ENCODE measurements at regions not wholly inside any gene's neighbourhood (a gene's known extent, or its start where the extent isn't known, plus 50 kb on each side); places are given as distances from the start of the nearest gene placed in this dataset.
A peak's percentile ranks its signal among the peaks of the same experiment; 100 is the strongest.
"Not testable (repeated sequence)": the region's sequence is repeated elsewhere in the genome, so short reads cannot be mapped to it uniquely, and the experiment has no call there.

DNA sequence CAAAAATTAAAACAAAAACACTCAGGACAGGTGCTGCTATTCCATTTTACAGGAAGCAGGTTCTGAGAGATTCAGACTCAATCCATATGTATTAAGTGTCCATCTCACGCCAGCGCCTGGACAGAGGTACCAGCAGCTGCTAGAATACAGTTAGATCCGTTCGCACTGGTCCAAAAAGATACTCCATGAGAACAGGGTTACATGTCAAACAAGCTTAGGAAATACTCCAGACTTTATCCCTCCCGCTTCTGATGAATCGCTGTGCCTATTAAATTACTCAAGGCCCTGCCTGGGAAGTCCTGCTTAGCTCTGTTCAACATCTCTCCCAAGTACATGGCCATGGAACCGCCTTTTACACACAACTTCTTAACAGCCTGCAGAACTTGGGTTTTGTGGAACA is 50.2 kb upstream of the SLC35C1 start:
- DNase-seq, result peak; percentile 68

DNA sequence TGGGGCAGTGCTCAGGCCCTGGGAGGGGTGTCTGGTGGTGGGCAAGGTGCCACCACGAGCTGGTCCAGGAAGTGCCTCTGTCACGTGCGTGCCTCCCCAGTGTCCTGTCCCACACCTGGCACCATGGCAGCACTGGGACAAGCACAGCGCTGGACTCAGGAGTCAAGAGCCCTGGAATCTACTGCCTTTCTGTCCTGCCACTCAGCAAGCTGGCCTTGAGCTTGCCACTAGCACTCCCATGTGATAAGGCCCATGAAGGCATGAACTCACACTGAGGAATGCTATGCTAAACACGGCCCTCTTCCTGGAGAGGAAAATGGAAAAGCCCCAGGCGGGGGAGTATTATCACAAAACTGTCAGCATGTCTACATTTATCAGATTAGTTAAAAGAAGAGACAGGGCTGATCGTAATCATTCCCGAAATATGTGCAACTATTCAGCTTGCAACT is 50.7 kb upstream of the SLC35C1 start:
- no peak for DNase-seq

DNA sequence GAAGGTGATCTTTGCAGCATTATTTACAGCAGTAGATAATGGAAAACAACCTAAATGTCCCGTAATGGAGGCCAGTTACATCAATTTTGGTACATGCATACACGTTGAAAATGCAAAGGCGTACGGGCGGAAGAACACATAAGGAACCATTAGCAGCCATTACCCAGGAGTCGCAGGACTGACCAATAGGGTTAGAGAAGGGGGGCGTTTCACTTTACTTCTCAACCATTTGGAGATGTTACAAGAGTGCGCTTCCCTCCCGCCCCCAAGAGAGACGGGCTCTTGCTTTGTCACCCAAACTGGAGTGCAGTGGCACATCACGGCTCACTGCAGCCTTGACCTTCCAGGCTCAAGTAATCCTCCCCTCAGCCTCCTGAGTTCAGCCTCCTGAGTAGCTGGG is 52.8 kb upstream of the SLC35C1 start:
- no peak for DNase-seq

DNA sequence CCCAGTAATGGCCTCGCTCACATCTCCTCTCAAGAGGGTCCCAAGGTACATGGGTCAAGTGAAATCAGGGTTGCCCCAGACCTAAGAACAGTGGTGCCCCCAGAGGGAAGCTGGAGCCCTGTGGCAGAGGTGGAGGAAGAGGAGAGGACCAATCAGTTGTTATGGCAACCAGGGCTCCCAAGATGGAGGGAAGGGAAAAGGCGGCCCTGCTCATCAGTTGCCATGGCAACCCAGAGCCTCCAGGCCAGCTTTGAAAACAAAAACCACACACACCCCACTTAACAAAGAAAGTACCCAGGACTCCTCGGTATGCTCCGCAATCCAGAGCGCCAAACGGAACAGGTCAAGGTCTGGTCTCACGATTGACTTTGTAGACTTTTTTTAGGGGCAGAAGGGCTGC is 53.5 kb upstream of the SLC35C1 start:
- DNase-seq, result no peak

DNA sequence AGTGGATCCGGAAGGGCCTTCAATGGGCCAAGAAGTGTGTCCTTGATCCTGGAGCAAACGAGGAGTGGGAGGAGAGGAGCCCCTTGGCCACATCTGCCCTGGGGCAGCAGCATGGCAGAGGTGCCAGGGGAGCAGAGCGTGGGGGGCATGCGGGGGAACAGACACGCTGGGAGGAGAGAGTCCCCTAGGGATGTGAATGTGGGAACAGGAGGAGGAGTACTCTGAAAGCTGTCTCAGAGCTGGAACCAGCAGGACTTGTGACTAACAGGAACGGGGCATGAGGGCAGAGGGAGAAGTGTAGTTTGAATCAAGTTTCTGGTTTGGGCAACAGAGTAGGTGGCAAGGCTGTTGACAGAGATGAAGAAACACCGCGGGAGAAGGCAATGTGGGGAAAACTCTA is 54.5 kb upstream of the SLC35C1 start:
- no peak for DNase-seq

DNA sequence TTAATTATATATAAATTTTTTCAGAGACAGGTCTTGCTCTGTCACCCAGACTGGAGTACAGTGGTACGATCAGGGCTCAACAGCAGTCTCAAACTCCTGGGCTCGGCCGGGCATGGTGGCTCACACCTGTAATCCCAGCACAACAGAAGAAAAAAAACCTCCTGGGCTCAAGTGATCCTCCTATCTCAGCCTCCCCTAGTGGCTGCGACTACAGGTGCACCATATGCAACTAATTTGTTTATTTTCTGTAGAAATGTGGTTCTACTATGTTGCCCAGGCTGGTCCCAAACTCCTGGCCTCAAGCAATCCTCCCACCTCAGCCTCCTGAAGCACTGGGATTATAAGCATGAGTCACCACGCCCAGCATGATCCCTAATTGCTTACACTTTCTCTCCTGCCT is 56.1 kb upstream of the SLC35C1 start:
- DNase-seq, result no peak

DNA sequence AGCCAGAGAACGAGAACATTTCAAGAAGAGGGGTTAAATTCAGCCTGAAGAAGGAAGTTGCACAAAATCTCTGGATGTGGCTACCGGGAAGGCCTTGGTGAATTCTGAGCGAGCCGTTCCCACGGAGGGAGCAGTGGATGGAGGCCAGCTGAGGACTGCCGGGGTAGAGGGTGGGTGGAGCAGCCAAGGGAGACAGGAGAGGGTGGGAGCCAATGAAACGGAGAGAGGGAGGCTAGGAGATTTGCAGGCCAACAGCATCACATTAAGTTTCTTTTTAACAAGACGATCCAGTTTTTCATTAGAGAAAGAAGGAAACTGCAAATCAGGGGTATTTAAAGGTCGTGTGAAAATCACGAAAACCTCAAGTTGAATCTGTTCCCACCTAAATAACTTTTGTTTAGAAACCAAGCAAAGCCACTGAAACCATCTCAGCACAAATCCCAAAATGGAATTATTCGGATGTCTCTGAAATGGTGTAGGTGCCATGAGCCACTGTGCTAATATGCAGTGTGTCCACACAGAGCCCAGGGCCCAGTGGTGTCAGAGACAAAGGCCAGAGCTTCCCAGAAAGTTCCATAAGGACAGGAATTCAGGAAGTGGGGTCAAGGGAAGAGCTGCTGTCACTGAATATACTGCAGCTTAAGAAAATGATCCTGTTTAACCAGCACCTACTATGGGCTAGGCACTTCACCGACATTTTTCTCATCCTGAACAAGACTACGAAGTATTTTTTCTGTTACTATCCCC is 59.7 kb upstream of the SLC35C1 start:
- peak; percentile 66 for DNase-seq

DNA sequence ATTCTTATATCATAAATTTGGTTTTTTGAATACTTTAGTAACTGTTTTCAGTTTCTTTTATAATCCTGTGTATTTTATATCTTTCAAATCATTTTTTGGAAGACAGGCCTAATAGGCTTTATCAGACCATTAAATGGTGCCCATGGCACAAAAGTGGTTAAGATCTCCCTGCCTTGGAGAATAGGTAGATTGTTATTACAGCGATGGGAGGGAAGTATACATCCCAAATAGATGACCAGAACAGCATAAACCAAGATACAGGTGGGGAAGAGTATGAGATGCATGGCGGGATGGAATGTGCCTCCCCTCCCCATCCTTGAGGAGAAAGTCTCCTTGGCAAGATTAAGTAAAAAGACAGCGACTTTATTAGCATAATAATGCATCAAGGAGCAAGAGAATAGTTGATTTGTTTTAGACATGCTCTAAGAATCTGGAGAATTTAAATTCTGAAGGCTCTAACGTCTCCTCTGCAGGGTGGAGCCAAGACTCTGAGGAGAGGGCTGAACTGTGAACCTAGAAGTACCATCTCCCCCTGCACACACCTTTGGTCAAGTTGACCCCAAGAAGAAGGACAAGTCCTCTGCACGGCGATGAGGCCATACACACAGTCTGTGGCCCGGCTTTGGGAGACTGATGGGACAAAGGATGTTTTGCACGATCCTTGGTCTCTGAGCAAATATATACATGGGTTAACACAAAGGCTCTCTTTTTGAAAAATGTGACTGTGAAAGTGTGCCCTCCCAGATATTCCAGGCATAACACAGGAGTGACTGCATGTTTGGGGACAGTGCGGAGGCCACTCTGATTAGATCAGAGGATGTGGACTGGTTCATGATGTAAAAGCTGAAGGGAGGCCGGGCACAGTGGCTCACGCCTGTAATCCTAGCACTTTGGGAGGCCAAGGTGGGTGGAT is 61.1 kb upstream of the SLC35C1 start:
- DNase-seq, result no peak

DNA sequence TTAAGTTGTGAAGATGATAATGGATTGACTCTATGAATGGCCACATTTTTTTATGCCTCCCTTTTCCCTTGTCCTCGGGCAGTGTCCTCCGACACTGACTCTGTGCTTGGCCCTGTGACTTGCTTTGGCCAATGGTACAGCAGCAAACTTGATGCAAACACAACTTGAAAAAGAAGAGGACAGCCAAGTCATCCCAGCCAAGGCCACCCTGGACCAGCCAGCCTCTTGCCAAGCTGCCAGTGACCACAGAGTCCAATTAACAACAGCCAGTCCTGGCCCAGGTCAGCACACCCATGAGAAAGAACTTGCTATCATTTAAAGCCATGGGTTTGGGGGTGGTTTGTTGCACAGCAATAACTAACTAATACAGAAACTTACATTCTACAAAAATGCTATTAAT is 63.4 kb upstream of the SLC35C1 start:
- no peak for DNase-seq

DNA sequence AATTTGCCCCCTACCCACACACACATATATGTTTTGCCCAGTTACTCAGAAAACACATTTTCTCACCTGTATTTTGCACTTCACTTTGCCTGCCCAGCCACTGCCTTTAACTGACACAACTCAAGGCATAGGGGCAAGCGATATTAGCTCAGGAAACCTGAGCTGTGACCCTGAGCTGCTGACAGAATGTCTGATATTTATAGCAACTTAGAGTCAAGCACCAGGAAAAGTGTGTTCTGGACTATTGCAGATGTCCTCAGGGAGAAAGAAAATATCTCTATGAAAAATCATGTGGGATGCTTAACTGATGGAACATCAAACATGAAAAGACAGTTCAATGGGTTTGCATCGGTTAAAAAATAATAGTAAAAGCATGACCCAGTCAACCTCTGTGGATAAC is 63.9 kb upstream of the SLC35C1 start:
- no peak for DNase-seq

DNA sequence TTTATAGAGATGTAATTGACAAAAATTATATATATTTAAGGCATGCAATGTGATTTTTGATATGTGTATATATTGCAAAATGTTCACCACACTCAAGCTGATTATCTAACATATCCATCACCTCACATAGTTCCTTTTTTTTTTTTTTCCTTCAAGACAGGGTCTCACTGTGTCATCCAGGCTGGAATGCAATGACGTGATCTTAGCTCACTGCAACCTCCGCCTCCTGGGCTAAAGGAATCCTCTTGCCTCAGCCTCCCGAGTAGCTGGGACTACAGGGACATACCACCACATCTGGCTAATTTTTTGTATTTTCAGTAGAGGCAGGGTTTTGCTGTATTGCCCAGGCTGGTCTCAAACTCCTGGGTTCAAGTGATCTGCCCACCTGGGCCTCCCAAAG is 65.1 kb upstream of the SLC35C1 start:
- no peak for DNase-seq

DNA sequence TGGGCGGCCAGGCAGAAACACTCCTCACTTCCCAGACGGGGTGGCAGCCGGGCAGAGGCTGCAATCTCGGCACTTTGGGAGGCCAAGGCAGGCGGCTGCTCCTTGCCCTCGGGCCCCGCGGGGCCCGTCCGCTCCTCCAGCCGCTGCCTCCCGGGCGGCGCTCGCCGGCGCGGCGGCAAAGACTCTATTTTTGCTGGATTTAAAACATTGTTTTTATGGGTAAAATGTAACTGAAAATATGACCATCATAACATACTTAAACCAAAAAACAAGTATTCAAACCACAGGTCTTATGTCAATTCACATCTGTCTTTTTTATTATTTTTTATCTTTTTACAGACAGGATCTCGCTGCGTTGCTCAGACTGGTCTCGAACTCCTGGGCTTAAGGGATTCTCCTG is 65.9 kb upstream of the SLC35C1 start:
- DNase-seq, result not testable (repeated sequence)

DNA sequence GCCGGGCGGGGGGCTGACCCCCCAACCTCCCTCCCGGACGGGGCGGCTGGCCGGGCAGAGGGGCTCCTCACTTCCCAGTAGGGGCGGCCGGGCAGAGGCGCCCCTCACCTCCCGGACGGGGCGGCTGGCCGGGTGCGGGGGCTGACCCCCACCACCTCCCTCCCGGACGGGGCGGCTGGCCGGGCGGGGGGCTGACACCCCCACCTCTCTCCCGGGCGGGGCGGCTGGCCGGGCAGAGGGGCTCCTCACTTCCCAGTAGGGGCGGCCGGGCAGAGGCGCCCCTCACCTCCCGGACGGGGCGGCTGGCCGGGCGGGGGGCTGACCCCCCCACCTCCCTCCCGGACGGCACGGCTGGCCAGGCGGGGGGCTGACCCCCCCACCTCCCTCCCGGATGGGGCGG is 66.8 kb upstream of the SLC35C1 start:
- not testable (repeated sequence) for DNase-seq

DNA sequence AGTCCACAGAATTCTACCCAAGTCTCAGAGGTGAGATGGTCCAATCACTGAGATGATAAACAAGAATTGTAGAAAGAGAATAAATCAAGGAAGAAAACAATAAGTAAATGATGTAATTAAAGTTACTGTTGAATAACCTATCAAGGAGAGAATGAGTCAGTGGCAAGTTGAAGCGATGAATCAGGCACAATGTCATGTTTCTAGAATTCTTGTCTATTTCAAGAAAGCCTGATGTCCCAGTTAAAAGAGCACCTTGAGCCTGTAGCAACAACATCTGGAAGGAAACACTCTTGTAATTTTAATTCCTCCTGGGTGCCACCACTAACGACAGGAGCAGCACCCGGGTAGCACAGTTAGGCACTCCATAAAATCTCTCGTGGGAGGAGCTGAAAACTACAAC is 67.9 kb upstream of the SLC35C1 start:
- DNase-seq, result no peak

DNA sequence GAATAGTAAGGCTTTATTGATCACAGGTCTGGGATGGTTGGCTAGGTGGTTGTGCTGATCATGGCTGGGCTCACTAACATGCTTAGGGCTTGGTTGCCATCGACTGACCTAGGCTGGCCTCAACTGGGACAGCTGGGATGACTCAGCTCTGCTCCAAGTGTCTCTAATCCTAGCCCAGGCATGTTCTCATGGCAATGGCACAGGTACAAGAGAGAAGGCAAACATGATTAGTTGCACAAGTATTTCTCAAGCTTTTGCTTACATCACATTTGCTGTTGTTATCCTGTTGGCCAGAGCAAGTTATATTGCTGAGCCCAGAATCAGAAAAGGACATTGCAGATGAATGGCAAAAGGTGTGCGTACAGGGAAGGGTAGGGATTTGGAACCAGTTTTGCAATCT is 68.5 kb upstream of the SLC35C1 start:
- no peak for DNase-seq

DNA sequence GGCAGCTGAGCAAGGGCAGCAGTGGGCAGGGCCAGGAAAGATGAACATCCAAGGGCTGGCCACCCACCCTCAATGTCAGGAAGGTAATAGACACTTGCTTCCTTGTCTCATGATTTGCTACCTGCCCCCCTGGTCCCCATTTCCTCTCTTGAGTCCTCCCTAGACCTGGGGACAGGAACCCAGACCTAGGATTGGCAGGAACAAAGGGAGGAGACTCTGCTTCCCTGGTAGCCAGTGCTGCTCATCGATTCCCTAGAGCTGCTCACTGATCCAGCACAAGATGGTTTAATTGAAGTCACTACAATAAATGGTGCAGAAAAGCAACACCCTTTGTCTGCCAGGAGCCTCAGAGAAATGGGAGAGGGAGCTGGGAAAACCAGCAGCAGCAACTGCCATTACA is 67.8 kb upstream of the CHST1 start:
- DNase-seq, result no peak

DNA sequence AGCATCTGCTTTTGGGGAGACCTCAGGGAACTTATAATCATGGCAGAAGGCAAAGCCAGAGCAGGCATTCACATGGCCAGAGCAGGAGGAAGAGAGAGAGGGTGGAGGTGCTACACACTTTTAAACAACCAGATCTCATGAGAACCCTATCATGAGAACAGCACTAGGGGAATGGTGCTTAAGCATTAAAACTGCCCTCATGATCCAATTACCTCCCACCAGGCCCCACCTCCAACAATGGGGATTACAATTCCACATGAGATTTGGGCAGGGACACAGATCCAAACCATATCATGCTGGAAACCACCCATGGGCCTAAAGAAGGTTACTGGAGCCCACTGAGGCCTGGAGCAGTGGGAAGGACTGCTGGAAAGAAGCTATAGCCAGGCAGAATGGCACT is 66.9 kb upstream of the CHST1 start:
- no peak for DNase-seq

DNA sequence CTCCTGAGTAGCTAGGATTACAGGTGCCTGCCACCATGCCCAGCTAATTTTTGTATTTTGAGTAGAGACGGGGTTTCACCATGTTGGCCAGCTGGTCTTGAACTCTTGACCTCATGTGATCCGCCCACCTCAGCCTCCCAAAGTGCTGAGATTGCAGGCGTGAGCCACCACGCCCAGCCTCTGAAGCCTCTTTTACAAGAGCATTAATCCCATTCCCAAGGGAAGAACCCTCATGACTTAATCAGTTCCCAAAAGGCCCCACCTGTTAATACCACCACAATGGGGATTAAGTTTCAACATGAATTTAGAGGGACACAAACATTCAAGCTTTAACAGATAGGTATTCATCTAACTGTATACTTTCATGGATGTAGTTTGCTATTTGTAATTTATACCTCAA is 65.7 kb upstream of the CHST1 start:
- DNase-seq, result not testable (repeated sequence)

DNA sequence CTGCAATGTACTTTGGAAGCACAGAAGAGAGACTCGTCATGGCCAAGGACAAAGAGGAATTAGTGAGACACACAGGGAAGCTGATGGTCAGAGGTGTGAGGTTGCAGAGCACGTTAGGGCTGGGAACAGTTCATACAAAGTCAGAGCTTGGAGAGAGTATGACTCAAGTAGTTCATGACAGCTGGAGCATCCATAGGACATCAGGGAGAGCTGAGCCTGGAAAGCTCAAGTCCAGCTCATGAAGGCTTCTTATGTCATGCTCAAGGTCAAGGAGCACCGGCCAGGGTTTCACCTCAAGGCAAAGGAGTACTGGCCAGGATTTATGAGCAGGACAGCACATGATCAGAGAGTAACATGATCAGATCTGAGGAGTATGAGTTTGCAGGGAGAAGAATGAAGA is 64.6 kb upstream of the CHST1 start:
- no peak for DNase-seq

DNA sequence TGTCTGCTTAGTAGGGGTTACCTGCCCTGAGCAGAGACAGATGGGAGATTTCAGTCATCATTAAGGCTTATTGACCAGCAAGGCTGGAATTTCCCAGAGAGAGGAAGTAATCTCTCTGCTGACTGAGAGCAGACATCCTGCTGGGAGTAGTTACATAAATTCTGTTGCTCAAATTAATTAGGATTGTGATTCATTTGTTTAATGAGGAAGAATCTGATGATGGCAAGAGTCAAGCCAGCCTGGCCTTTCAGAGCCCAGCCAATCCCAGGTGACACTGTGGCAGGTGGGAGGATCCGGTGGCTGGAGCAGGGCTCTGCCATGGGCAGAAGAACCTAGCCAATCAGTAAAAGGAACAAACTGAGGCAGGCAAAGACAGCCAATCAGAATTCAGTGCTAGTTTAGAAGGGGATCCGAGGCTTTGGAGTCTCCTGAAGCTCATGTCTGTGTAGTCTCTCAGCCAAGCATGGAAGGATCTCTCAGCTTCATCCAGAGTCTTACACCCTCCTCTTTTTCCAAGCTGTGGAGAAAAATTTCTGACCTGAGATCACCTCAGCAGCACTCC is 61.2 kb upstream of the CHST1 start:
- DNase-seq, result no peak

DNA sequence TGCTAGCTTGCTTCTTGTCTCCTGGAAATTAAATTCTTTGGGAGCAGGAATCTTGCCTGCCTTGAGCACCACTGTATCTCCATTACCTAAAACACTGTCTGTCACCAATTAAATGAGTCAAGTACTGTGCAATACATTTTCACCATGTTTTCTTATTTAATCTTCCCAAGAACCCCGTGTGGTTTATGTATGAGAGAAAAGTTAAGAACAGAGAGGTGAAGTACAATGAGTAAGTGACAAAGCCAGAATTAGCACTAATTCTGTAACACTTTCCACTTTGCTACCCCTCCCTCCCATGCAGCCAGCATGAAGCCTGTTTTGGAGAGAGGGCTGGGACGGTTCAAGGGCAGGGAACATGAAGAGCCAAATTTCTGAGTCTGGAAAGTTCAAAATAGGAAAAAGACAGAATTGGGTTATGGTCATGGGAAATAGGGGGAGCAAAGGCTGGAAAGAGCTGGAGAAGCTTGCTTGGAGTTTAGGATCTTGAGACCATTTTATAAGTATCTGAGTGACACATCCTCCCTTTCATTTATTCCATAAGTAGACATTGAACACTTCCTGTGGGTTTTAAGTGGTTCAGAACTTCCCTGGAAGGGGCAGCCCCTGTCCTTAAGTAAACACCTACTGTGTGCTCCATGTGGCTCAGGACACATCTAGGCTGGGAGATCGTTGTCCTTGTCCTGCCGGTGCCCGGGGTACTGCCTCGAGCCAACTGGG is 60.5 kb upstream of the CHST1 start:
- no peak for DNase-seq

DNA sequence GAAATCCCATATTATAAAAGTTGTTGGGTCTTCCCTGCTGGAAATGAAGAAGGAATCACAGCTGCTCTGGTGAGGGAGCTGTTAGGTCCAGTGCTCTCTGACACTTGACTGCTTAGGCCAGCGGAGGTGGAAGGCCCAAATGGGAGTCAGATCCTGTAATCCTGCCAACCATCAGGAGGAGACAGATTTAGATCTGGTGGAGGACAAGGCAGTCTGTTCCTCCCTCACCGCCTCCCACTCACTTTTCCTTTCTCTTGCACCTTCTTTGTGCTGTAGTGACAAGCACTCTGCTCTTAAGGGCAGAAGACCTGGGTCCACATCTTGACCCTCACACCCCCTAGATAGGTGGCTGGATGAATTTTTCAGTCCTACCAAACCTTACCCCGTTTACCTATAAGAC is 59.7 kb upstream of the CHST1 start:
- no peak for DNase-seq

DNA sequence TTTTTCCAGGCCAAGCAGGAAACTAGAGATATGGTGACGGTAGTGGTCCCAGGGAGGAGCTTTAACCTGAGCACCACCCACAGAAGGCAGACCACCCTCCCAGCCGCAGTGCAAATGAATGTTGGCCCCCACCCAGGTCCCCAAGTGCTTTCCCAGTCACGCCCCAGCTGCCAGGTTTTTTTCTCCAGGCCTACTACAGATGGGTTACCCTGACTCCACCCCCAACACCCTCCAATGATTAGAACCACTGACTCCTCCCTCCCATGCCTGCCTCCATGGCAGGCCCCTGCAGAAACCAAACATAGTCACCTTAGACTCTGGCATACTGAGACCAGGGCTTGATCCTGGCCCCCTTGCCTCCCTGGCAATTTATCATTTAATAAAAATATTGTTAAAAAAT is 58.7 kb upstream of the CHST1 start:
- DNase-seq, result peak; percentile 45
